ENCODE measurements at regions not wholly inside any gene's neighbourhood (a gene's known extent, or its start where the extent isn't known, plus 50 kb on each side); places are given as distances from the start of the nearest gene placed in this dataset.

DNA sequence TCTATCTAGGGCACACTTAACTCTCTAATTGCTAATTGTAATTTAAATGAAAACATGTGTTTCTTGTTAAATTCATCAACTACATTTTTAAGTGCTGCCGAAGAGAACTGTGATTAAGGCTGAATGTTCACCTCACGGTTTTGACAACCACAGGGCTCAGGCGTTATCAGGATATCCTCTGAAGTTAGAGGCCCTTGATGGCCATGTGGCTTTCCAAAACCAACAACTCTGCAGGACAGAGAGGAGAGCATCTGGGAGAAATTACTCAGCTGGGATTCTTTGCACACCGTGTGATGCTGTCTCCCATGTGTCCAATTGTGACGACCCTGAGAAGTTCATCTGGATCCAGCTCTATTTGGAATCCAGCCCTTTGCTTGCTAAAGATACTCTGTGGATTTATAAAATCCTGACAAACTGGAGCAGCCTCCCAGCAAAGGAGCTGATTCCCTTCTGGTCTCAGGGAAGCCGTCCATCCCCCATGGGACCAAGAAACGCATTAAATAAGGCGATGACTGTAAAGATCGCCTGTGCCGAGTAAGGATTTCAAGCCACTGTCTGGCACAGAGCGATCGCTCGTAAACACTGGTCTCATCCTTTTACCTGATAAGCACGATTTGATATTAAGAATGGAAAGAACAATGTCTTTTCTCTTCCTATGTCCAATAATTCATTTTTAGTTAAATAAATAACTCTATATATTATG is 401.1 kb downstream of the CD83 start:
- TF ChIP-seq GATA3 (IDR thresholded peaks at IDR 0.05; ENCODE audit: low read depth, low read length), result no peak
- peak; percentile 61; the same call in 1 of the 2 replicates for TF ChIP-seq GATA2 (IDR thresholded peaks at IDR 0.05; ENCODE audit: low read depth, low read length)
